ENCODE measurements at regions not wholly inside any gene's neighbourhood (a gene's known extent, or its start where the extent isn't known, plus 50 kb on each side); places are given as distances from the start of the nearest gene placed in this dataset.

- Mint-ChIP-seq H3K4me3 (no peak overlapping the region), H3K4me1 (peaks cover 10 to 12% of the 10 kb centered on the region in 2 experiments), H3K27ac (no peak overlapping the region; a peak in 1 of 7 replicates), H3K9me3 (no peaks in the 10 kb centered on the region; a peak in 1 of 5 replicates), H3K36me3 (ENCODE audit: insufficient read depth in 1 of 3, low read depth in 3 of 3) (no peaks in the 10 kb centered on the region), H3K27me3 (ENCODE audit: low read depth) (no peaks in the 10 kb centered on the region)
- H2AFZ ChIP-seq (ENCODE audit: low read length), result no peak overlapping the region
- H3K79me1 ChIP-seq (ENCODE audit: insufficient read depth, low read depth, low read length, poor library complexity, severe bottlenecking), result no peaks in the 10 kb centered on the region
- H3K27ac ChIP-seq (ENCODE audit: insufficient read length, low read depth, low read length), result no peak overlapping the region
- H2BK15ac ChIP-seq (ENCODE audit: low read depth, low read length), result no peak overlapping the region
- H3K9ac ChIP-seq (ENCODE audit: extremely low read depth, insufficient read length, low read length), result no peak overlapping the region
- no peaks in the 10 kb centered on the region for H3K4me1 ChIP-seq (ENCODE audit: insufficient read depth, low read length)
- no peaks in the 10 kb centered on the region for H3K9me3 ChIP-seq (ENCODE audit: control insufficient read depth, low read depth, low read length)
- H3K4me2 ChIP-seq (ENCODE audit: insufficient read depth, insufficient read length, low read length), result no peak overlapping the region
- no peak overlapping the region for H2AK5ac ChIP-seq (ENCODE audit: insufficient read length, low read length)
- H3K79me2 ChIP-seq (ENCODE audit: insufficient read depth, low read length), result no peaks in the 10 kb centered on the region
- H4K91ac ChIP-seq (ENCODE audit: insufficient read length, low read depth, low read length), result no peak overlapping the region
- H4K8ac ChIP-seq (replicated peaks; ENCODE audit: insufficient read length, low read depth, low read length), result no peak overlapping the region
- H3T11ph ChIP-seq (ENCODE audit: low read length), result no peak overlapping the region
- no peaks in the 10 kb centered on the region for H3K23me2 ChIP-seq (ENCODE audit: insufficient read length, low read depth, low read length, poor library complexity, severe bottlenecking)
- WGBS (ENCODE audit: extremely low coverage, insufficient read length, low lambda C conversion rate), result no CpG with 5 or more reads among the region's 2 CpGs
- no peak overlapping the region for H3K23ac ChIP-seq (ENCODE audit: insufficient read length, low read depth, low read length)
- H3K56ac ChIP-seq (ENCODE audit: insufficient read length, low read depth, low read length), result no peak overlapping the region
- no peak for DNase-seq
- no peaks in the 10 kb centered on the region for H3K27me3 ChIP-seq (ENCODE audit: insufficient read depth, low read length)
- no peak overlapping the region for H3K18ac ChIP-seq (ENCODE audit: insufficient read length, low read depth, low read length)
- H2BK120ac ChIP-seq (ENCODE audit: low read depth, low read length, poor library complexity, severe bottlenecking), result no peak overlapping the region
- no peaks in the 10 kb centered on the region for H4K20me1 ChIP-seq (ENCODE audit: control insufficient read depth, insufficient read depth, insufficient read length)
- no peak overlapping the region for H2BK20ac ChIP-seq (ENCODE audit: low read depth, low read length, poor library complexity, severe bottlenecking)
- TF ChIP-seq, protein P1, sequence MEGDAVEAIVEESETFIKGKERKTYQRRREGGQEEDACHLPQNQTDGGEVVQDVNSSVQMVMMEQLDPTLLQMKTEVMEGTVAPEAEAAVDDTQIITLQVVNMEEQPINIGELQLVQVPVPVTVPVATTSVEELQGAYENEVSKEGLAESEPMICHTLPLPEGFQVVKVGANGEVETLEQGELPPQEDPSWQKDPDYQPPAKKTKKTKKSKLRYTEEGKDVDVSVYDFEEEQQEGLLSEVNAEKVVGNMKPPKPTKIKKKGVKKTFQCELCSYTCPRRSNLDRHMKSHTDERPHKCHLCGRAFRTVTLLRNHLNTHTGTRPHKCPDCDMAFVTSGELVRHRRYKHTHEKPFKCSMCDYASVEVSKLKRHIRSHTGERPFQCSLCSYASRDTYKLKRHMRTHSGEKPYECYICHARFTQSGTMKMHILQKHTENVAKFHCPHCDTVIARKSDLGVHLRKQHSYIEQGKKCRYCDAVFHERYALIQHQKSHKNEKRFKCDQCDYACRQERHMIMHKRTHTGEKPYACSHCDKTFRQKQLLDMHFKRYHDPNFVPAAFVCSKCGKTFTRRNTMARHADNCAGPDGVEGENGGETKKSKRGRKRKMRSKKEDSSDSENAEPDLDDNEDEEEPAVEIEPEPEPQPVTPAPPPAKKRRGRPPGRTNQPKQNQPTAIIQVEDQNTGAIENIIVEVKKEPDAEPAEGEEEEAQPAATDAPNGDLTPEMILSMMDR (conservative IDR thresholded peaks at IDR 0.05), result no peak
- no peak overlapping the region for H2BK5ac ChIP-seq (ENCODE audit: insufficient read length, low read length)
- H3K14ac ChIP-seq (ENCODE audit: insufficient read depth, low read length), result no peak overlapping the region
- H2BK12ac ChIP-seq (ENCODE audit: insufficient read length, low read depth, low read length), result no peak overlapping the region
- H3K4ac ChIP-seq (ENCODE audit: low read depth, low read length), result no peak overlapping the region
- H4K5ac ChIP-seq (ENCODE audit: insufficient read length, low read depth, low read length), result no peak overlapping the region
These were observed 369.0 kb upstream of the FAR2 start for GRCh38 chr12:28780096-28780495.

Data from H9 (cell line).